DND-41 (cell line): ENCODE measurements at regions not wholly inside any gene's neighbourhood (a gene's known extent, or its start where the extent isn't known, plus 50 kb on each side); places are given as distances from the start of the nearest gene placed in this dataset.

Source experiments
- ATAC-seq: fragments of 200-7000 bp; cut with Tn5 transposase; 3 replicates; pipeline ENCODE4 v1.9.1; 2021; ENCODE audit warnings: low read depth; ENCODE audit not compliant: insufficient read depth
- DNase-seq: peaks from one replicate; pipeline ENCODE4 v3.0.0-alpha.2; 2020
- H2AFZ ChIP-seq: 2 replicates; pipeline ENCODE4 v1.6.0; 2012; ENCODE audit warnings: low read depth, low read length
- H3K27ac ChIP-seq: 2 replicates; pipeline ENCODE4 v1.5.1; 2012; ENCODE audit warnings: low read length, inconsistent platforms
- H3K27me3 ChIP-seq: fragments of 200-600 bp; sonication (generic); 2 replicates; pipeline ENCODE4 v1.6.0; 2012; ENCODE audit warnings: low read length, mild to moderate bottlenecking, inconsistent platforms; ENCODE audit not compliant: insufficient read depth, poor library complexity
- H3K36me3 ChIP-seq: 2 replicates; pipeline ENCODE4 v1.5.1; 2012; ENCODE audit warnings: low read length, inconsistent platforms; ENCODE audit not compliant: insufficient read depth
- H3K4me1 ChIP-seq: 2 replicates; pipeline ENCODE4 v1.5.1; 2012; ENCODE audit warnings: mild to moderate bottlenecking, low read length; ENCODE audit not compliant: insufficient read depth
- H3K4me2 ChIP-seq: 2 replicates; pipeline ENCODE4 v1.6.0; 2012; ENCODE audit warnings: mild to moderate bottlenecking, moderate library complexity, low read length, inconsistent platforms; ENCODE audit not compliant: insufficient read depth
- H3K4me3 ChIP-seq, 2 experiments: fragments of 200-600 bp in 1 of 2; shearing (Covaris generic) in 1 of 2; 2 replicates each; pipeline ENCODE4 v1.5.1; 2012 to 2016; ENCODE audit warnings: inconsistent platforms in 2 of 2, low read length in 2 of 2, mild to moderate bottlenecking in 2 of 2, low read depth in 1 of 2, moderate library complexity in 1 of 2
- H3K79me2 ChIP-seq: 2 replicates; pipeline ENCODE4 v1.6.0; 2012; ENCODE audit warnings: low read length, inconsistent platforms; ENCODE audit not compliant: insufficient read depth
- H3K9ac ChIP-seq: 2 replicates; pipeline ENCODE4 v1.6.0; 2012; ENCODE audit warnings: low read depth, mild to moderate bottlenecking, inconsistent platforms, low read length, moderate library complexity
- H3K9me3 ChIP-seq: 2 replicates; pipeline ENCODE4 v1.5.1; 2012; ENCODE audit warnings: low read length, moderate library complexity, mild to moderate bottlenecking, inconsistent platforms; ENCODE audit not compliant: insufficient read depth, severe bottlenecking
- H4K20me1 ChIP-seq: 2 replicates; pipeline ENCODE4 v1.6.0; 2012; ENCODE audit warnings: low read length; ENCODE audit not compliant: insufficient read depth
- CTCF ChIP-seq: IDR thresholded peaks from 2 replicates; pipeline ENCODE4 v1.5.1; 2012; ENCODE audit warnings: borderline replicate concordance, low read length, moderate library complexity, mild to moderate bottlenecking; ENCODE audit not compliant: poor library complexity, severe bottlenecking; ENCODE audit errors: extremely low read depth
- EZH2 ChIP-seq: IDR thresholded peaks from 3 replicates; pipeline ENCODE4 v1.6.1; 2012; ENCODE audit warnings: borderline replicate concordance, low read depth, mild to moderate bottlenecking, moderate library complexity, low read length, inconsistent platforms; ENCODE audit not compliant: severe bottlenecking

DNA sequence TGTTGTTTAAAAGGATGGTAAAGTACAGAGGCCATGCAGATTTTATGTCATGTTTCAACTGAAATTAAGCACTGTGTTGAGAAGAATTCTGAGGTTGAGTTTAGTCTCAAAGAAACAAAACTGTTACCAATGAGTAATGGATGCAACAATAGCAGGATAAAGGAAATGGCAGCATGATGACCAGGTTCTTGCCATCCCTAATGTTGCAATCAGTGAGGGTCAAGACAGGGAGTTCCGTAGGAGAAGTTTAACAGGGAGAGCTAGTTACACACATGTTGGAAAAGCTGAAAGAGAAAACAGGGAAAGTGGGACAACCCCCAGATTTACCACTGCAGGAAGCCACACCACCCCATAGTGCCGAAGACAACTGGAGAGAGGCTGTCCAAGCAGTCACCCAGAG, 343.8 kb upstream of the EPHA4 start:
- ATAC-seq, result no peak
- H2AFZ ChIP-seq, result no peak overlapping the region
- no peaks in the 10 kb centered on the region for H3K27me3 ChIP-seq
- TF ChIP-seq EZH2 (no peak), CTCF (no peak)
- no peaks in the 10 kb centered on the region for H3K79me2 ChIP-seq
- H3K27ac ChIP-seq, result no peak overlapping the region
- DNase-seq, result no peak
- no peak overlapping the region for H3K4me2 ChIP-seq
- H3K4me3 ChIP-seq, result no peak overlapping the region
- no peaks in the 10 kb centered on the region for H3K36me3 ChIP-seq
- no peaks in the 10 kb centered on the region for H3K4me1 ChIP-seq
- H3K9me3 ChIP-seq, result no peaks in the 10 kb centered on the region
- no peak overlapping the region for H3K9ac ChIP-seq
- H4K20me1 ChIP-seq, result no peaks in the 10 kb centered on the region

GRCh38 chr2:221914334-221914880, 342.3 kb upstream of the EPHA4 start:
- Histone ChIP-seq H3K4me1 (no peaks in the 10 kb centered on the region), H4K20me1 (no peaks in the 10 kb centered on the region), H3K27me3 (no peaks in the 10 kb centered on the region), H3K79me2 (no peaks in the 10 kb centered on the region), H2AFZ (no peak overlapping the region), H3K4me3 (no peak overlapping the region), H3K9me3 (no peaks in the 10 kb centered on the region), H3K36me3 (no peaks in the 10 kb centered on the region), H3K4me2 (no peak overlapping the region), H3K27ac (no peak overlapping the region), H3K9ac (no peak overlapping the region)
- DNase-seq (no peak), ATAC-seq (no peak)
- TF ChIP-seq EZH2, result no peak
- TF ChIP-seq CTCF, result no peak

DNA sequence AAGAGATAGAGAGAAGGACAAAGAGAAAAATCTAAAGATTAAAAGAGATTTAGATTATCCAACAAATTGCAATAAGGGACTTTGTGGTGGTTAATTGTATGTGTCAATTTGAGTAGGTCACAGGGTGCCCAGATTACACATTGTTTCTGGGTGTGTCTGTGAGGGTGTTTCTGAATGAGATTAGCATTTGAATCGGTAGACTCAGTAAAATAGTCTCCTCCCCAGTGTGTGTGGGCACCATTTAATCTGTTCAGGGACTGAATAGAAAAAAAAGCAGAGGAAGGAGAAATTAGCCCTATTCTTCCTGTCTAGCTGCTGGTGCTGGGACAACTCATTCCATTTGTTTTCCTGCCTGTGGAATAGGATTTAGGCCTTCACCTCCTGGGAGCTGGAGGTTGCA, 339.8 kb upstream of the EPHA4 start:
- no peak for TF ChIP-seq EZH2
- TF ChIP-seq CTCF, result no peak
- no peak for ATAC-seq
- Histone ChIP-seq H3K79me2 (no peaks in the 10 kb centered on the region), H3K9me3 (no peaks in the 10 kb centered on the region), H2AFZ (no peak overlapping the region), H3K4me2 (no peak overlapping the region), H3K4me1 (no peaks in the 10 kb centered on the region), H4K20me1 (no peaks in the 10 kb centered on the region), H3K9ac (no peak overlapping the region), H3K27me3 (no peaks in the 10 kb centered on the region), H3K27ac (no peak overlapping the region), H3K36me3 (no peaks in the 10 kb centered on the region), H3K4me3 (no peak overlapping the region)
- no peak for DNase-seq

- H3K9me3 ChIP-seq, result no peaks in the 10 kb centered on the region
- ATAC-seq (no peak), DNase-seq (no peak)
- no peak overlapping the region for H3K4me2 ChIP-seq
- no peak for TF ChIP-seq CTCF
- no peak for TF ChIP-seq EZH2
- no peak overlapping the region for H3K27ac ChIP-seq
- H3K4me3 ChIP-seq, result no peak overlapping the region
- H3K9ac ChIP-seq, result no peak overlapping the region
- H3K27me3 ChIP-seq, result no peaks in the 10 kb centered on the region
- no peaks in the 10 kb centered on the region for H3K79me2 ChIP-seq
- no peaks in the 10 kb centered on the region for H3K4me1 ChIP-seq
- H4K20me1 ChIP-seq, result no peaks in the 10 kb centered on the region
- no peak overlapping the region for H2AFZ ChIP-seq
- H3K36me3 ChIP-seq, result no peaks in the 10 kb centered on the region
Measured at GRCh38 chr2:221911321-221911720, 339.2 kb upstream of the EPHA4 start.
